Small intestine (tissue), 7 donors: ENCODE measurements at regions not wholly inside any gene's neighbourhood (a gene's known extent, or its start where the extent isn't known, plus 50 kb on each side); places are given as distances from the start of the nearest gene placed in this dataset.

ENCODE experiments used
- DNase-seq, 2 donors: peaks; one replicate each; pipeline versions ENCODE4 v3.0.0 to v3.0.0-alpha.2; 2013
- FAIRE-seq: peaks from 2 replicates; lab custom pipeline; 2012; peaks lifted over from hg19 to GRCh38; lab: Jason Lieb, UNC
- H3K27ac ChIP-seq, 3 donors: one replicate each; pipeline ENCODE4 v1.5.1; 2013; ENCODE audit warnings: low read length in 2 of 3, mild to moderate bottlenecking in 2 of 3, control low read depth in 1 of 3, inconsistent platforms in 1 of 3, low read depth in 1 of 3, moderate library complexity in 1 of 3
- H3K27me3 ChIP-seq, 3 donors: one replicate each; pipeline ENCODE4 v1.6.1; 2013; ENCODE audit warnings: low read length in 3 of 3, inconsistent platforms in 1 of 3; ENCODE audit not compliant: control insufficient read depth in 3 of 3, insufficient read depth in 3 of 3
- H3K36me3 ChIP-seq, 3 donors: one replicate each; pipeline ENCODE4 v1.6.1; 2013; ENCODE audit warnings: low read length in 3 of 3, inconsistent platforms in 1 of 3, low read depth in 1 of 3, mild to moderate bottlenecking in 1 of 3, moderate library complexity in 1 of 3; ENCODE audit not compliant: control insufficient read depth in 3 of 3, insufficient read depth in 2 of 3
- H3K4me1 ChIP-seq, 3 donors: one replicate each; pipeline ENCODE4 v1.6.1; 2013; ENCODE audit warnings: low read length in 2 of 3, inconsistent platforms in 1 of 3, low read depth in 1 of 3, mild to moderate bottlenecking in 1 of 3, moderate library complexity in 1 of 3; ENCODE audit not compliant: control insufficient read depth in 3 of 3, insufficient read depth in 2 of 3
- H3K4me3 ChIP-seq, 3 donors: one replicate each; pipeline ENCODE4 v1.5.1; 2013; ENCODE audit warnings: low read length in 3 of 3, control low read depth in 1 of 3, inconsistent platforms in 1 of 3, low read depth in 1 of 3, mild to moderate bottlenecking in 1 of 3, moderate library complexity in 1 of 3
- H3K9me3 ChIP-seq, 2 donors: one replicate each; pipeline ENCODE4 v1.6.1; 2013; ENCODE audit warnings: low read depth in 1 of 2, low read length in 1 of 2; ENCODE audit not compliant: control insufficient read depth in 2 of 2, insufficient read depth in 1 of 2
- WGBS, 3 donors: extraction: QIAGEN DNeasy Blood & Tissue Kit; methylation state at CpG; one replicate each; pipeline ENCODE4 v1.1.7; 2013; 5-methylcytosine and 5-hydroxymethylcytosine counted together
- donor health status: healthy with polysubstance abuse.
- donor health status: control.
- donor health status: control.
- donor health status: Bipolar disorder and iron deficiency.
- donor health status: healthy.

- Histone ChIP-seq H3K4me1 (no peaks in the 10 kb centered on the region), H3K4me3 (no peak overlapping the region), H3K27ac (no peak overlapping the region), H3K36me3 (no peaks in the 10 kb centered on the region), H3K9me3 (peaks cover 0 to 5% of the 10 kb centered on the region in 2 donors), H3K27me3 (no peaks in the 10 kb centered on the region)
- FAIRE-seq (no peak), DNase-seq (peak in 1 of 2 donors; percentile 57)
- 62 to 77% (median 65%) methylated on average over 2 of the region's 2 CpGs for WGBS, 3 donors
Measured at GRCh38 chr6:23305325-23305943, 736.1 kb downstream of the HDGFL1 start.

- Histone ChIP-seq H3K27me3 (no peaks in the 10 kb centered on the region), H3K9me3 (no peaks in the 10 kb centered on the region), H3K36me3 (no peaks in the 10 kb centered on the region), H3K27ac (no peak overlapping the region), H3K4me1 (no peaks in the 10 kb centered on the region), H3K4me3 (no peak overlapping the region)
- DNase-seq = no peak
- no peak for FAIRE-seq
- WGBS, 3 donors = 65 to 79% (median 73%) methylated on average over 2 of the region's 2 CpGs
Measured at GRCh38 chr6:23306251-23306950, 737.0 kb downstream of the HDGFL1 start.

- Histone ChIP-seq H3K36me3 (no peaks in the 10 kb centered on the region), H3K9me3 (no peaks in the 10 kb centered on the region), H3K4me3 (no peak overlapping the region), H3K4me1 (no peaks in the 10 kb centered on the region), H3K27ac (no peak overlapping the region), H3K27me3 (no peaks in the 10 kb centered on the region)
- 53 to 63% (median 56%) methylated on average over 4 of the region's 4 CpGs for WGBS, 3 donors
- FAIRE-seq (no peak), DNase-seq (no peak)
Measured at GRCh38 chr6:23307516-23307915, 738.1 kb downstream of the HDGFL1 start.

- 25 to 53% (median 31%) methylated on average over 3 of the region's 3 CpGs for WGBS, 3 donors
- Histone ChIP-seq H3K27me3 (no peaks in the 10 kb centered on the region), H3K4me1 (no peaks in the 10 kb centered on the region), H3K36me3 (no peaks in the 10 kb centered on the region), H3K27ac (no peak overlapping the region), H3K9me3 (no peaks in the 10 kb centered on the region), H3K4me3 (no peak overlapping the region)
- FAIRE-seq = no peak
- no peak for DNase-seq
Measured at GRCh38 chr6:23308166-23308565, 738.8 kb downstream of the HDGFL1 start.

GRCh38 chr6:23311211-23311610 lies 741.8 kb downstream of the HDGFL1 start:
- H3K27ac ChIP-seq = no peak overlapping the region
- DNase-seq (no peak), FAIRE-seq (no peak)
- 84 to 92% (median 88%) methylated on average over 2 of the region's 2 CpGs for WGBS, 3 donors
- H3K36me3 ChIP-seq = no peaks in the 10 kb centered on the region
- no peaks in the 10 kb centered on the region for H3K4me1 ChIP-seq
- no peaks in the 10 kb centered on the region for H3K27me3 ChIP-seq
- no peak overlapping the region for H3K4me3 ChIP-seq
- H3K9me3 ChIP-seq = no peaks in the 10 kb centered on the region

- no peaks in the 10 kb centered on the region for H3K4me1 ChIP-seq
- FAIRE-seq (no peak), DNase-seq (no peak)
- H3K27me3 ChIP-seq = no peaks in the 10 kb centered on the region
- H3K27ac ChIP-seq = no peak overlapping the region
- H3K9me3 ChIP-seq = no peaks in the 10 kb centered on the region
- H3K4me3 ChIP-seq = no peak overlapping the region
- no peaks in the 10 kb centered on the region for H3K36me3 ChIP-seq
- WGBS, 3 donors = 36 to 81% (median 76%) methylated on average over 1 of the region's 1 CpG
Measured at GRCh38 chr6:23316131-23316530, 746.8 kb downstream of the HDGFL1 start.

- Histone ChIP-seq H3K9me3 (no peaks in the 10 kb centered on the region), H3K36me3 (no peaks in the 10 kb centered on the region), H3K4me3 (no peak overlapping the region), H3K4me1 (no peaks in the 10 kb centered on the region), H3K27me3 (no peaks in the 10 kb centered on the region), H3K27ac (no peak overlapping the region)
- no peak for DNase-seq
- WGBS, 3 donors = 26 to 57% (median 48%) methylated on average over 1 of the region's 1 CpG
- FAIRE-seq = no peak
Measured at GRCh38 chr6:23316931-23317330, 747.6 kb downstream of the HDGFL1 start.

GRCh38 chr6:23319582-23319981 lies 750.2 kb downstream of the HDGFL1 start:
- no peaks in the 10 kb centered on the region for H3K36me3 ChIP-seq
- FAIRE-seq (no peak), DNase-seq (no peak)
- H3K9me3 ChIP-seq = no peaks in the 10 kb centered on the region
- no peaks in the 10 kb centered on the region for H3K27me3 ChIP-seq
- H3K4me3 ChIP-seq = no peak overlapping the region
- 80 to 86% (median 80%) methylated on average over 3 of the region's 3 CpGs for WGBS, 3 donors
- H3K4me1 ChIP-seq = no peaks in the 10 kb centered on the region
- no peak overlapping the region for H3K27ac ChIP-seq
